COLO668 (cell line): ENCODE measurements at regions not wholly inside any gene's neighbourhood (a gene's known extent, or its start where the extent isn't known, plus 50 kb on each side); places are given as distances from the start of the nearest gene placed in this dataset.

Experiments used
- DNase-seq: peaks from one replicate; lab custom pipeline; 2025; ENCODE audit not compliant: unreplicated experiment; lab: John Stamatoyannopoulos, UW

- DNase-seq = no peak
Observed at GRCh38 chr4:24369507-24370029, 214.8 kb downstream of the DHX15 start.

- DNase-seq = no peak
Observed at GRCh38 chr4:24368801-24369200, 215.6 kb downstream of the DHX15 start.

GRCh38 chr4:24364852-24365251 lies 219.5 kb downstream of the DHX15 start:
- DNase-seq = no peak

GRCh38 chr4:24364249-24364648 lies 220.1 kb downstream of the DHX15 start:
- DNase-seq = no peak

- DNase-seq = no peak
Observed at GRCh38 chr4:24363751-24364150, 220.6 kb downstream of the DHX15 start.

- no peak for DNase-seq
Observed at GRCh38 chr4:24352112-24352511, 232.2 kb downstream of the DHX15 start.

GRCh38 chr4:24349168-24349996 lies 235.0 kb downstream of the DHX15 start:
- peak; percentile 5 for DNase-seq

- DNase-seq = no peak
Observed at GRCh38 chr4:24339260-24339659, 245.1 kb downstream of the DHX15 start.

- no peak for DNase-seq
Observed at GRCh38 chr4:24337451-24338190, 246.7 kb downstream of the DHX15 start.

- DNase-seq = no peak
Observed at GRCh38 chr4:24335616-24336015, 248.7 kb downstream of the DHX15 start.

GRCh38 chr4:24334906-24335305 lies 249.4 kb downstream of the DHX15 start:
- no peak for DNase-seq

- DNase-seq = no peak
Observed at GRCh38 chr4:24330573-24330972, 253.8 kb downstream of the DHX15 start.

- DNase-seq = no peak
Observed at GRCh38 chr4:24330172-24330571, 254.2 kb downstream of the DHX15 start.

GRCh38 chr4:24328711-24329110 lies 255.6 kb downstream of the DHX15 start:
- no peak for DNase-seq

- no peak for DNase-seq
Observed at GRCh38 chr4:24328310-24328709, 256.0 kb downstream of the DHX15 start.

GRCh38 chr4:24322995-24323394 lies 261.4 kb downstream of the DHX15 start:
- no peak for DNase-seq

GRCh38 chr4:24322511-24322910 lies 261.8 kb downstream of the DHX15 start:
- DNase-seq = no peak

- DNase-seq = no peak
Observed at GRCh38 chr4:24321616-24322015, 262.7 kb downstream of the DHX15 start.

- DNase-seq = no peak
Observed at GRCh38 chr4:24321131-24321530, 263.2 kb downstream of the DHX15 start.

- no peak for DNase-seq
Observed at GRCh38 chr4:24319387-24319786, 265.0 kb downstream of the DHX15 start.

- DNase-seq = no peak
Observed at GRCh38 chr4:24315056-24315455, 269.3 kb downstream of the DHX15 start.

GRCh38 chr4:24312261-24312913 lies 272.0 kb downstream of the DHX15 start:
- DNase-seq = no peak
